ENCODE measurements at regions not wholly inside any gene's neighbourhood (a gene's known extent, or its start where the extent isn't known, plus 50 kb on each side); places are given as distances from the start of the nearest gene placed in this dataset.

- TF ChIP-seq, protein P1, sequence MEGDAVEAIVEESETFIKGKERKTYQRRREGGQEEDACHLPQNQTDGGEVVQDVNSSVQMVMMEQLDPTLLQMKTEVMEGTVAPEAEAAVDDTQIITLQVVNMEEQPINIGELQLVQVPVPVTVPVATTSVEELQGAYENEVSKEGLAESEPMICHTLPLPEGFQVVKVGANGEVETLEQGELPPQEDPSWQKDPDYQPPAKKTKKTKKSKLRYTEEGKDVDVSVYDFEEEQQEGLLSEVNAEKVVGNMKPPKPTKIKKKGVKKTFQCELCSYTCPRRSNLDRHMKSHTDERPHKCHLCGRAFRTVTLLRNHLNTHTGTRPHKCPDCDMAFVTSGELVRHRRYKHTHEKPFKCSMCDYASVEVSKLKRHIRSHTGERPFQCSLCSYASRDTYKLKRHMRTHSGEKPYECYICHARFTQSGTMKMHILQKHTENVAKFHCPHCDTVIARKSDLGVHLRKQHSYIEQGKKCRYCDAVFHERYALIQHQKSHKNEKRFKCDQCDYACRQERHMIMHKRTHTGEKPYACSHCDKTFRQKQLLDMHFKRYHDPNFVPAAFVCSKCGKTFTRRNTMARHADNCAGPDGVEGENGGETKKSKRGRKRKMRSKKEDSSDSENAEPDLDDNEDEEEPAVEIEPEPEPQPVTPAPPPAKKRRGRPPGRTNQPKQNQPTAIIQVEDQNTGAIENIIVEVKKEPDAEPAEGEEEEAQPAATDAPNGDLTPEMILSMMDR (IDR thresholded peaks at IDR 0.05): no peak
- TF ChIP-seq POLR2A (IDR thresholded peaks at IDR 0.05): no peak
Measured at GRCh38 chr10:123295644-123296043, 141.4 kb downstream of the BUB3 start.

Data from vagina (tissue), 2 donors.